ENCODE measurements at regions not wholly inside any gene's neighbourhood (a gene's known extent, or its start where the extent isn't known, plus 50 kb on each side); places are given as distances from the start of the nearest gene placed in this dataset.

GRCh38 chr17:54814371-54814770, 86.3 kb upstream of the TOM1L1 start:
- TF ChIP-seq POLR2AphosphoS5 (IDR thresholded peaks at IDR 0.05) (no peak), CTCF (IDR thresholded peaks at IDR 0.05) (no peak)
